ENCODE measurements at regions not wholly inside any gene's neighbourhood (a gene's known extent, or its start where the extent isn't known, plus 50 kb on each side); places are given as distances from the start of the nearest gene placed in this dataset.

DNA sequence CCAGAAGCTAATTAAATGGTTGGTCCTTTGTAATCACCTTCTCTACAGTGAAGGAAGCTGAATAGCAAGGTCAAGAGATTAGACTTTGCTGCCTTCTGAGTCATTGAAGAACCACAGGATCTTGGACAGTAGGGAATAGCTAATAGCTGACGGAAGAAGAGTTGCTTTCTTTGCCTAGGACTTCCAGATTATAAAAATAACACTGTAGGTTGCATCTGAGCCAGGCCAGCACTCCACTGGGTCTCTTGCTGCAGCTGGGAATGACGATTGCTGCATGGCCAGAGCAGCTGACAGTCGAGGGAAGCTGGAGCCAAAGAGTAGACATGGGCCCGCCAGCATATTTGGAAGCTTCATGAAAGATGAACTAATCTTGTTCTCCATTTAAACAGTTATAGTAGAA is 81.5 kb upstream of the KCNMB2 start:
- H3K4me3 ChIP-seq (ENCODE audit: low read length in 3 of 3) = no peak overlapping the region
- no peaks in the 10 kb centered on the region for H3K9me3 ChIP-seq (ENCODE audit: control insufficient read depth in 3 of 3, low read length in 3 of 3)
- H3K9ac ChIP-seq (ENCODE audit: low read depth in 1 of 3, low read length in 3 of 3) = no peak overlapping the region
- H3K27me3 ChIP-seq (ENCODE audit: control insufficient read depth in 3 of 3, insufficient read depth in 3 of 3, low read length in 3 of 3) = peaks cover 0 to under 1% (median 0%) of the 10 kb centered on the region in 3 donors
- H3K4me1 ChIP-seq (ENCODE audit: control insufficient read depth in 3 of 3, insufficient read depth in 3 of 3, low read length in 3 of 3) = peaks cover 3 to 6% (median 5%) of the 10 kb centered on the region in 3 donors
- no peaks in the 10 kb centered on the region for H3K36me3 ChIP-seq (ENCODE audit: control insufficient read depth in 3 of 3, insufficient read depth in 3 of 3, low read length in 3 of 3)
- H3K27ac ChIP-seq (ENCODE audit: low read depth, low read length) = peak overlapping the region; percentile 17

DNA sequence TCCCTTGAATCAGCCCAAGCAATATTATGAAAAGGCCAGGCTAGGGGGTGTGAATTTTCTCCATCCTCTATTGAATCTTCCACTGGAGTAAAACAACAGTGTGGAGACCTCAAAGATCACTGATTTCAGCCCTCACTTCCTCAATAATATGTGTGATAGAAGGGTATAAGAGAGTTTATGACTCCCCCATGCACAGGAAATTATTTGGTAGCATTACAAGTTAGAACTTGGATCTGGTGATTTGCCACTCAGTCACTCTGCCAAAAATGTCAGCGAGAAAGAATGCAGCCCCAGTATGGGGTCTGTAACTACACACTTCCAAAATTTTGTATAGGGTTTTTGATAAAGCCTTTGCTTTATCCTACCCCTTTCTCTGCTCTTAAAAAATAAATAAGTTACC is 81.0 kb upstream of the KCNMB2 start:
- Histone ChIP-seq H3K9me3 (ENCODE audit: control insufficient read depth in 3 of 3, low read length in 3 of 3) (no peaks in the 10 kb centered on the region), H3K4me1 (ENCODE audit: control insufficient read depth in 3 of 3, insufficient read depth in 3 of 3, low read length in 3 of 3) (peaks cover 3 to 6% (median 5%) of the 10 kb centered on the region in 3 donors), H3K36me3 (ENCODE audit: control insufficient read depth in 3 of 3, insufficient read depth in 3 of 3, low read length in 3 of 3) (no peaks in the 10 kb centered on the region), H3K4me3 (ENCODE audit: low read length in 3 of 3) (no peak overlapping the region), H3K27ac (ENCODE audit: low read depth, low read length) (peak overlapping the region; percentile 17), H3K9ac (ENCODE audit: low read depth in 1 of 3, low read length in 3 of 3) (no peak overlapping the region), H3K27me3 (ENCODE audit: control insufficient read depth in 3 of 3, insufficient read depth in 3 of 3, low read length in 3 of 3) (no peaks in the 10 kb centered on the region)

DNA sequence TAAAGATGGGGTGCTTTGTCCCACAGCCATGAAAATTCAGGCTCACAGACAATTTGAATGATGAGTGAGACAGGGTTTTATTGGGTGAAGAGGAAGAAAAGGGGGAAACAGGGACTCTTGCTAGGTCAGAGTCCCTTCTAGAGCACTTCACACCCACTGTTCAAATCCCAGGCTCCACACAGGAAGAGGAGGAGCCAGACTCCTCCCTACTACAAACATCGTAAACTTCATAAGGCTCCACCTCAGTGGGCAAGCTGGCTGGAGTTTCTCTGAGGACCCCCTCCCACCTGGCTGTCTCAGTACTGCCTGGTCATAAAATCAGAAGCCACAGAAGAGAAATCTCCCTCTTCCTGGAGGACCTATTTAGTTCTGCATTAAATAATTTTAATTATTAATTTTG is 80.3 kb upstream of the KCNMB2 start:
- no peak overlapping the region for H3K27ac ChIP-seq (ENCODE audit: low read depth, low read length)
- no peak overlapping the region for H3K9ac ChIP-seq (ENCODE audit: low read depth in 1 of 3, low read length in 3 of 3)
- H3K36me3 ChIP-seq (ENCODE audit: control insufficient read depth in 3 of 3, insufficient read depth in 3 of 3, low read length in 3 of 3) = no peaks in the 10 kb centered on the region
- no peaks in the 10 kb centered on the region for H3K9me3 ChIP-seq (ENCODE audit: control insufficient read depth in 3 of 3, low read length in 3 of 3)
- H3K4me1 ChIP-seq (ENCODE audit: control insufficient read depth in 3 of 3, insufficient read depth in 3 of 3, low read length in 3 of 3) = peaks cover 3 to 6% (median 5%) of the 10 kb centered on the region in 3 donors
- H3K27me3 ChIP-seq (ENCODE audit: control insufficient read depth in 3 of 3, insufficient read depth in 3 of 3, low read length in 3 of 3) = no peaks in the 10 kb centered on the region
- H3K4me3 ChIP-seq (ENCODE audit: low read length in 3 of 3) = no peak overlapping the region

DNA sequence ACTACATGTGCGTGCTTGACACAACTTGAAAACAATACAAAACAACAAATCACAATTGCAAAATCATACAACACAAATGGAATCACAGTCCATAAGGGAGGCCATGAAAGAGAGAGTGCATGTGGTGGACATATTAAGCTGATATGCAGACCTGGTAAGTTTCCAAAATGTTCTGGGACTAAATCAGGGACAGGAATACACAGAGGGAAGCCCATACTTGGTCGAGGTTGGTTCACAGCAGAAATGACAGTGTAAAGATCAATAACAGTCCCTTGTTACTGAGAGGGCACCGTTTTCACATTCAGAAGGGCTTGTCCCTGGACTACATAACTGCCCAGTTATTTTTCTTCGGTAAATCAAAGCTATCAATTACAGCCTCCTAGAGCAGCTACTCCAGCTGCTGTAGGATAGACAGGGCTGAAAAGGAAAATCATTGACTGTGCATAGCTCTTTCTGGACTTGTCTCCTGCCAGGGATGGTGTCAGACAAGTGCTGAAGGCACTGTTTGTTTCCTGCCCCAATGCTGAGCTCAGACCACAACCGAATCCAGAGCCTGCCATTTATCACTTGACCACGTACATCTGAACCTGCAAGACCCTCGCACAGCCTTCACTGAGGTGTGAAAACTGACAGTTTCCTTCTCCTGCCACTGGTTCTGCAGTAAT is 79.5 kb upstream of the KCNMB2 start:
- Histone ChIP-seq H3K4me3 (ENCODE audit: low read length in 3 of 3) (no peak overlapping the region), H3K9me3 (ENCODE audit: control insufficient read depth in 3 of 3, low read length in 3 of 3) (no peaks in the 10 kb centered on the region), H3K9ac (ENCODE audit: low read depth in 1 of 3, low read length in 3 of 3) (no peak overlapping the region), H3K27me3 (ENCODE audit: control insufficient read depth in 3 of 3, insufficient read depth in 3 of 3, low read length in 3 of 3) (no peaks in the 10 kb centered on the region), H3K4me1 (ENCODE audit: control insufficient read depth in 3 of 3, insufficient read depth in 3 of 3, low read length in 3 of 3) (peaks cover 3 to 6% (median 5%) of the 10 kb centered on the region in 3 donors), H3K27ac (ENCODE audit: low read depth, low read length) (no peak overlapping the region), H3K36me3 (ENCODE audit: control insufficient read depth in 3 of 3, insufficient read depth in 3 of 3, low read length in 3 of 3) (no peaks in the 10 kb centered on the region)

DNA sequence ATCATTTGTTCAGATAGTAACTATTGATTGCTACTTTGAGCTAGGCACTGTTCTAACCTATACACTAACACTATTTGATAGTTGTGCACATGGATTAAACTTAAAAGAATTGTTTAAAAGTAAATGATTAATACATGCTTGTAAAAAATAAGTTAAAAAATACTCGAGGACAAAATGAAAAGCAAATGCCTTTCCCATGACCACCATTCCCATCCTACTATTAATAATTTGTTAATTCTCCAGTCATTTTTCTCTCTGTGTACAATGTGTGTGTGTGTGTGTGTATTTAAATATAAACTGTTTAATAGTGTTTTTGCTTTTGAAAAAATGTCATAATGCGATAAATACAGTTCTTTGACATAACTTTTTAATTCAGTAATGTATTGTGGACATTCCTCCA is 78.7 kb upstream of the KCNMB2 start:
- H3K27ac ChIP-seq (ENCODE audit: low read depth, low read length) = no peak overlapping the region
- no peaks in the 10 kb centered on the region for H3K9me3 ChIP-seq (ENCODE audit: control insufficient read depth in 3 of 3, low read length in 3 of 3)
- H3K4me3 ChIP-seq (ENCODE audit: low read length in 3 of 3) = no peak overlapping the region
- H3K9ac ChIP-seq (ENCODE audit: low read depth in 1 of 3, low read length in 3 of 3) = no peak overlapping the region
- no peaks in the 10 kb centered on the region for H3K27me3 ChIP-seq (ENCODE audit: control insufficient read depth in 3 of 3, insufficient read depth in 3 of 3, low read length in 3 of 3)
- no peaks in the 10 kb centered on the region for H3K36me3 ChIP-seq (ENCODE audit: control insufficient read depth in 3 of 3, insufficient read depth in 3 of 3, low read length in 3 of 3)
- peaks cover 3 to 6% (median 5%) of the 10 kb centered on the region in 3 donors for H3K4me1 ChIP-seq (ENCODE audit: control insufficient read depth in 3 of 3, insufficient read depth in 3 of 3, low read length in 3 of 3)

DNA sequence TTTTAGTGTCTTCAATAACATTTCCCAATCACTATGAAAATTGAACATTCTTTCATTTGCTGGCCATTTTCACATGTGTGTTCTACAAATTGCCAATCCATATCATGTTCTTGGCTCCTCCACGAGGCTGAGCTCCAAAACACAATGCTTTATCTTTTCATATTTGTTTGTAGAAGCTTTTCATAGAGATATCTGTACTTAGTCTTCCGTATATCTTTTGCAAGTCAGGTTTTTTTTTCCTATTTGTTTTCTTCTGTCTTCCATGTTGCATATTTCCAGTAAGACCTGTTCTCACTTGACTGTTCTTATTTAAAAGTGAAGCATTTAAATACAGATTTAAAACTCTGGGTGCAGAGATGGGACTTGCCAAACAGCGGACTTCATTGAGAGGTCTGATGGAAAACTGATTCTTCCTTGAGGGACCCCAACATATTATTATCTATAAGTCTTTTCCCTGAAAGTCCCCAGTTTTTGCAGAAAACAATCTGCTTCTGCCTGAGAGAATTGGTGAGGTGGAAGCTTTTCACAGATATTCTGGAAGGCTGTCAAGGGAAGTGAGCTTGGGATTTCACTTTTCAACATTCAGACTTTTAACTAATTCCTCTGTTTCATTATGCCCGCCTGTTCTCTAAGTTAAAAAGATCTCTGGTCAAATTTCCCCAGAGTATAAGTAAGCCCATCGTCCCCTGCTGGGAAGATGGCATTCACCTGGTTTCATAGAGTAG is 77.8 kb upstream of the KCNMB2 start:
- no peak overlapping the region for H3K27ac ChIP-seq (ENCODE audit: low read depth, low read length)
- H3K9me3 ChIP-seq (ENCODE audit: control insufficient read depth in 3 of 3, low read length in 3 of 3) = no peaks in the 10 kb centered on the region
- no peak overlapping the region for H3K4me3 ChIP-seq (ENCODE audit: low read length in 3 of 3)
- H3K4me1 ChIP-seq (ENCODE audit: control insufficient read depth in 3 of 3, insufficient read depth in 3 of 3, low read length in 3 of 3) = peaks cover 3 to 6% (median 5%) of the 10 kb centered on the region in 3 donors
- no peaks in the 10 kb centered on the region for H3K36me3 ChIP-seq (ENCODE audit: control insufficient read depth in 3 of 3, insufficient read depth in 3 of 3, low read length in 3 of 3)
- H3K27me3 ChIP-seq (ENCODE audit: control insufficient read depth in 3 of 3, insufficient read depth in 3 of 3, low read length in 3 of 3) = no peaks in the 10 kb centered on the region
- H3K9ac ChIP-seq (ENCODE audit: low read depth in 1 of 3, low read length in 3 of 3) = no peak overlapping the region

DNA sequence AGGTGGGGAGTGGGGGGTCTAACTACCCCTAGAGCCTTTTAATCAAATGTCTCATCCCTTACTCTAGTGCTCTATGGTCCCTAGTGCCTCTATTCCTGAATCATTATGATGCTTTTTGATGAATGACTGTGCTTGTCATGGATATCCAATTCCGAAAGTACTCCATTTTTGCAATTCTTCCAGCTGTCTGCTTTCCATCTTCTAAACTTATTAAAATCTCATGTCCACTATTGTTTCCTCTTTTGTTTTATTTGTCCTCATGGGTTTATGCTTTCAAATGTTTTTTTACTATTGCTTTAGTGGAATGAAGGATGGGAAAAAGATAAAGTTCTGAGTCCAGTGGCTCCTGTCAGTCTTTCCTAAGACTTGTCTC is 77.2 kb upstream of the KCNMB2 start:
- H3K36me3 ChIP-seq (ENCODE audit: control insufficient read depth in 3 of 3, insufficient read depth in 3 of 3, low read length in 3 of 3) = no peaks in the 10 kb centered on the region
- no peaks in the 10 kb centered on the region for H3K9me3 ChIP-seq (ENCODE audit: control insufficient read depth in 3 of 3, low read length in 3 of 3)
- no peak overlapping the region for H3K27ac ChIP-seq (ENCODE audit: low read depth, low read length)
- H3K4me3 ChIP-seq (ENCODE audit: low read length in 3 of 3) = no peak overlapping the region
- H3K4me1 ChIP-seq (ENCODE audit: control insufficient read depth in 3 of 3, insufficient read depth in 3 of 3, low read length in 3 of 3) = peaks cover 3 to 6% (median 5%) of the 10 kb centered on the region in 3 donors
- no peaks in the 10 kb centered on the region for H3K27me3 ChIP-seq (ENCODE audit: control insufficient read depth in 3 of 3, insufficient read depth in 3 of 3, low read length in 3 of 3)
- H3K9ac ChIP-seq (ENCODE audit: low read depth in 1 of 3, low read length in 3 of 3) = no peak overlapping the region

DNA sequence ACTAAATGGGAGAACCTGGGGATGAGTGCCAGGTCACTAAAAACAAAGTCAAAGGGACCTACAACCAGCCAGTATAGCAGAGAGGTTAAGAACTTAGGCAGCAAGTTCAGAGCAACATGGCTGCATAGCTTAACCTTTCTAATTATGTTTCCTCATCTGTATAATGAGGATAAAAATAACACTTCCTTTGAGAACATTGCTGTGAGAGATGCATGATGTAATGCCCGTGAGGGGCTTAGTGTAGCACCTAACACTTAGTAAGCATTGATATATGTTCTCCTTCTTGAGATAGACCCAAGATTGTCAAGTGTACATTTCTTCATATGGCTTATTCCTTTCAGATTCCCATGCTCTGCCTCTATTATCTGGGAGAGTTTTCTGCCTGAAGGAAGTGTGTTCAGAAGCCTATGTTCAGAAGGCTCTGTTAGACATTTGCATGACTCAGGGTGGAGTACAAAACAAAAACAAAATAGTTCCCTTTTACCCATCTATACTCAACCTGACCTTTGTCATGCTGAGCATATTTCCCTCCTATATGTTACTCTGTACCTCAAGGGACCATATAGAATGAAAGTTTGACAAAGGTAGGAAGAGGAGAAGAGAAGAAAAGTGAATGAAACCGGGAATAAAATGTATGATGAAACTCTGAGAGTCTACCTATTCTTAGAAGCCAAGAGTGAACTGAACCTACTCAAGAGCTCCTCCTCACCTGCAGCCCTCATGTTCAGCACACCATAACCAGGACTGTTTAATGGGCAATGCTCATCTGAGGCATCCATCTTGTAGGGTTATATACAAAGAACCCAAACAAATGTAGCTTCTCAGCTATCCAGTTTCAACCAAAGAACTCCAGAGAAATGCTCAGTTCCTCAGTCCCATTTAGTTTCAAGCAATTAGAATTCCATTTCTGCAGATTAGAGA is 70.7 kb upstream of the KCNMB2 start:
- H3K36me3 ChIP-seq (ENCODE audit: control insufficient read depth in 3 of 3, insufficient read depth in 3 of 3, low read length in 3 of 3) = no peaks in the 10 kb centered on the region
- H3K4me3 ChIP-seq (ENCODE audit: low read length in 3 of 3) = no peak overlapping the region
- H3K9me3 ChIP-seq (ENCODE audit: control insufficient read depth in 3 of 3, low read length in 3 of 3) = no peaks in the 10 kb centered on the region
- no peaks in the 10 kb centered on the region for H3K27me3 ChIP-seq (ENCODE audit: control insufficient read depth in 3 of 3, insufficient read depth in 3 of 3, low read length in 3 of 3)
- H3K9ac ChIP-seq (ENCODE audit: low read depth in 1 of 3, low read length in 3 of 3) = no peak overlapping the region
- no peaks in the 10 kb centered on the region for H3K4me1 ChIP-seq (ENCODE audit: control insufficient read depth in 3 of 3, insufficient read depth in 3 of 3, low read length in 3 of 3)
- H3K27ac ChIP-seq (ENCODE audit: low read depth, low read length) = no peak overlapping the region

DNA sequence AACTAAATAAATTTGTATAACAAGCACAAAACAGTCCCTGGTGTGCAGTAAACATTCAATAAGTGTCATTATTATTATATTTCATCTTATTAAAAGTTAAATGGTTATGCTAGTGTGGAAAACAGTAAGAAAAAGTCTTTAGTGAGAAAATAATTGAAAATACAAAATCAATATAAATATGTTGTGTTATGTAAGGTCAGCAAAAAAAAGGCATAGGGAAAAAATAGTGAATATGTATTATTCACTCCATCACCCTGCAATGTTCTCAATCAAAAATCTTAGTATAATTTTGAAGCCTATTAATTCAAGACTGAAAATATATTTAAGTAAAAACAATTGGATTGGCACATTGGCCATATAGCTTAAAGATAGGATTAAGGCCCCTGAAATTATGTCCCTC is 63.3 kb upstream of the KCNMB2 start:
- Histone ChIP-seq H3K27ac (ENCODE audit: low read depth, low read length) (no peak overlapping the region), H3K27me3 (ENCODE audit: control insufficient read depth in 3 of 3, insufficient read depth in 3 of 3, low read length in 3 of 3) (no peaks in the 10 kb centered on the region), H3K4me3 (ENCODE audit: low read length in 3 of 3) (no peak overlapping the region), H3K9me3 (ENCODE audit: control insufficient read depth in 3 of 3, low read length in 3 of 3) (no peaks in the 10 kb centered on the region), H3K9ac (ENCODE audit: low read depth in 1 of 3, low read length in 3 of 3) (no peak overlapping the region), H3K36me3 (ENCODE audit: control insufficient read depth in 3 of 3, insufficient read depth in 3 of 3, low read length in 3 of 3) (no peaks in the 10 kb centered on the region), H3K4me1 (ENCODE audit: control insufficient read depth in 3 of 3, insufficient read depth in 3 of 3, low read length in 3 of 3) (no peaks in the 10 kb centered on the region)

DNA sequence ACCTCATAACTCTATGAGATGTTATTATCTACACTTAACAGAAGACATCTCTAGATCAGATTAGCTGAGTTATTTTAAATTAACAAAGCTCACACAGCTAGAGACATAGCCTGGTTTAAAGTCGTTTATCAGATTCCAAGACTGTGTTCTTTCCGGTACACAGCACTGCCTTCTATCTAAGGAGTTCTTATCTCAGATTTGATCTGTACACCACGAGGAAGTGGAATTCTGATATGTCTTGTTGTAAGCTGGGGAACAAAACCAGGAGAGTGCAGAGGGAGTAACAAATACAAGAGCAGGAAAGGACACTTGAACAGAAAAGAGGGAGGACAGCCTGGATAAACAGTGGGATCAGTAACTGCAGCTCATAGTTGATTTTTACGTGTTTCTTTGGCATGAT is 61.7 kb upstream of the KCNMB2 start:
- H3K36me3 ChIP-seq (ENCODE audit: control insufficient read depth in 3 of 3, insufficient read depth in 3 of 3, low read length in 3 of 3) = no peaks in the 10 kb centered on the region
- H3K27me3 ChIP-seq (ENCODE audit: control insufficient read depth in 3 of 3, insufficient read depth in 3 of 3, low read length in 3 of 3) = no peaks in the 10 kb centered on the region

More for the DNA sequence above, 61.7 kb upstream of the KCNMB2 start:
- H3K9me3 ChIP-seq (ENCODE audit: control insufficient read depth in 3 of 3, low read length in 3 of 3) = no peaks in the 10 kb centered on the region
- no peak overlapping the region for H3K4me3 ChIP-seq (ENCODE audit: low read length in 3 of 3)
- no peaks in the 10 kb centered on the region for H3K4me1 ChIP-seq (ENCODE audit: control insufficient read depth in 3 of 3, insufficient read depth in 3 of 3, low read length in 3 of 3)
- H3K9ac ChIP-seq (ENCODE audit: low read depth in 1 of 3, low read length in 3 of 3) = no peak overlapping the region
- no peak overlapping the region for H3K27ac ChIP-seq (ENCODE audit: low read depth, low read length)

Measured in skeletal muscle tissue (tissue), 3 donors.